Upper lobe of left lung (tissue), 4 donors: ENCODE measurements at regions not wholly inside any gene's neighbourhood (a gene's known extent, or its start where the extent isn't known, plus 50 kb on each side); places are given as distances from the start of the nearest gene placed in this dataset.
"Not testable (repeated sequence)": the region's sequence is repeated elsewhere in the genome, so short reads cannot be mapped to it uniquely, and the experiment has no call there.

Experiments
- EP300 ChIP-seq, 4 donors: sonication (generic); formaldehyde crosslinking; IDR thresholded peaks; one replicate each; pipeline ENCODE4 v1.5.1; 2017; ENCODE audit warnings: antibody characterized with exemption in 4 of 4, control low read depth in 2 of 4
- POLR2A ChIP-seq, 4 donors: fragments of 450-650 bp; IDR thresholded peaks; one replicate each; pipeline ENCODE4 v1.5.1; 2016 to 2017; ENCODE audit warnings: antibody characterized with exemption in 4 of 4, mild to moderate bottlenecking in 2 of 4
- POLR2AphosphoS5 ChIP-seq, 2 donors: sonication (generic); formaldehyde crosslinking; IDR thresholded peaks; one replicate each; pipeline ENCODE4 v1.5.1; 2017; ENCODE audit warnings: antibody characterized with exemption in 2 of 2
- TF ChIP-seq, protein P1 (sequence below), 6 experiments: fragments of 450-650 bp in 4 of 6; fragments of 200-600 bp in 2 of 6; sonication (generic) in 2 of 6; IDR thresholded peaks; one replicate each; pipeline ENCODE4 v1.5.1; 2016 to 2019; ENCODE audit warnings: antibody characterized with exemption in 6 of 6

DNA sequence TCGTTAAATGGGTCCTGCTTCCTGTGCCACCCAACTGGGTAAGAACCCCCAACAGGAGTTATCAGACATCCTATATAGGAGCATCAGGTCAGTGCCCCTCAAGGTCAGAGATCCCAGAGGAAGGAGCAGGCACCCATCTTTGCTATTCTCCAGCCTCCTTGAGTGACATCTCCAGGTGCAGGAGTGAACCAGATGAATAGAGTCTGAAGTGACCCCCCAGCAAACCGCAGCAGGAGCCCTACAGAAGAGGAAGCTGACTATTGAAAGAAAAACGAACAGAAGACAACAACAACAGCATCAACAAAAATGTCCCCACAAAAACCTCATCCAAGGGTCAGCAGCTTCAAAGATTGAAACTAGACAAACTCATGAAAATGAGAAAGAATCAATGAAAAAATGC, 72.0 kb downstream of the RAD51AP2 start:
- not testable (repeated sequence) for TF ChIP-seq EP300, POLR2A, POLR2AphosphoS5 (IDR thresholded peaks at IDR 0.05)
- TF ChIP-seq, protein P1, sequence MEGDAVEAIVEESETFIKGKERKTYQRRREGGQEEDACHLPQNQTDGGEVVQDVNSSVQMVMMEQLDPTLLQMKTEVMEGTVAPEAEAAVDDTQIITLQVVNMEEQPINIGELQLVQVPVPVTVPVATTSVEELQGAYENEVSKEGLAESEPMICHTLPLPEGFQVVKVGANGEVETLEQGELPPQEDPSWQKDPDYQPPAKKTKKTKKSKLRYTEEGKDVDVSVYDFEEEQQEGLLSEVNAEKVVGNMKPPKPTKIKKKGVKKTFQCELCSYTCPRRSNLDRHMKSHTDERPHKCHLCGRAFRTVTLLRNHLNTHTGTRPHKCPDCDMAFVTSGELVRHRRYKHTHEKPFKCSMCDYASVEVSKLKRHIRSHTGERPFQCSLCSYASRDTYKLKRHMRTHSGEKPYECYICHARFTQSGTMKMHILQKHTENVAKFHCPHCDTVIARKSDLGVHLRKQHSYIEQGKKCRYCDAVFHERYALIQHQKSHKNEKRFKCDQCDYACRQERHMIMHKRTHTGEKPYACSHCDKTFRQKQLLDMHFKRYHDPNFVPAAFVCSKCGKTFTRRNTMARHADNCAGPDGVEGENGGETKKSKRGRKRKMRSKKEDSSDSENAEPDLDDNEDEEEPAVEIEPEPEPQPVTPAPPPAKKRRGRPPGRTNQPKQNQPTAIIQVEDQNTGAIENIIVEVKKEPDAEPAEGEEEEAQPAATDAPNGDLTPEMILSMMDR (IDR thresholded peaks at IDR 0.05): not testable (repeated sequence)
